Calu3 (cell line): ENCODE measurements at regions not wholly inside any gene's neighbourhood (a gene's known extent, or its start where the extent isn't known, plus 50 kb on each side); places are given as distances from the start of the nearest gene placed in this dataset.

Source experiments
- BruUV-seq: library from RNA; stranded (reverse); fragments of 400-500 nt; replicated peaks from 2 replicates; lab custom pipeline; 2021; lab: Mats Ljungman, UMichigan
- CTCF ChIA-PET: fragments of 300-600 bp; sonication (Branson Sonifier 250); formaldehyde crosslinking; loops from one replicate; lab custom pipeline; 2022; ENCODE audit warnings: antibody characterized with exemption; lab: Charles Lee
- DNase-seq: peaks from one replicate; pipeline ENCODE4 v3.0.0; 2022
- H3K27ac Mint-ChIP-seq: one replicate; pipeline ENCODE4 v1.8.0; 2022; ENCODE audit warnings: mixed read lengths; ENCODE audit not compliant: unreplicated experiment
- H3K27me3 Mint-ChIP-seq: one replicate; pipeline ENCODE4 v1.8.0; 2022; ENCODE audit warnings: mixed read lengths; ENCODE audit not compliant: unreplicated experiment
- H3K36me3 Mint-ChIP-seq: one replicate; pipeline ENCODE4 v1.8.0; 2022; ENCODE audit warnings: mild to moderate bottlenecking, moderate library complexity, mixed read lengths; ENCODE audit not compliant: insufficient read depth, unreplicated experiment
- H3K4me1 Mint-ChIP-seq: one replicate; pipeline ENCODE4 v1.8.0; 2022; ENCODE audit warnings: mild to moderate bottlenecking, low read depth, mixed read lengths; ENCODE audit not compliant: unreplicated experiment
- H3K4me3 Mint-ChIP-seq: one replicate; pipeline ENCODE4 v1.8.0; 2022; ENCODE audit warnings: mild to moderate bottlenecking, low read depth, moderate library complexity, mixed read lengths; ENCODE audit not compliant: unreplicated experiment
- H3K9me3 Mint-ChIP-seq: one replicate; pipeline ENCODE4 v1.8.0; 2022; ENCODE audit warnings: low read depth, mixed read lengths; ENCODE audit not compliant: unreplicated experiment
- CTCF ChIP-seq: fragments of 200-600 bp; IDR thresholded peaks from one replicate; pipeline ENCODE4 v1.8.0; 2022; ENCODE audit warnings: antibody characterized with exemption; ENCODE audit not compliant: unreplicated experiment
- intact Hi-C: fragments of 100-400 bp; cut with micrococcal nuclease; formaldehyde crosslinking; loops from one replicate; pipeline ENCODE4 v1.10.0; 2022; ENCODE audit not compliant: unreplicated experiment

DNA sequence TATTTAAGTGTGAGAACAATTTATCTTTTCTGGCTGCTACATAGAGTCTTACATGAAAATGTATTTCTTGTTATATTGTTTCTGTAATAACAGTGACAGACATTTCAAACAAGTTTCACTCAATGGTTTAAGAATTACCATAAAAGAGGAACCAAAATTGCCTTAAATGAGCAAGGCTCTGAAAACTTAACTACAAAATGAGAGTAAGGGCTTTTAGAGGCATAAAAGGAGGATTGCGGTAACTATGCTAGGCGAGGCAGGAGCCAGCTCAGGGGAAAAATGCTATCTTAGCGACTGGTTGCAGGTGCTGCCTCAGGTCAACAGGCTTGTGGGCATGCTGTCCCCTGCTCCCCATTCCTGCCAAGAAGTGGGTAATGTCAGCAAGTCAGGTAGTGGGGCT lies 81.7 kb upstream of the MSI2 start:
- CTCF ChIA-PET = no interaction called here
- Mint-ChIP-seq H3K36me3 (no peaks in the 10 kb centered on the region), H3K27me3 (peaks cover 44% of the 10 kb centered on the region), H3K4me3 (no peak overlapping the region), H3K9me3 (no peaks in the 10 kb centered on the region), H3K4me1 (no peaks in the 10 kb centered on the region), H3K27ac (no peak overlapping the region)
- TF ChIP-seq CTCF = no peak
- DNase-seq = no peak
- intact Hi-C loops = no loop called here
- BruUV-seq = no TSS peak

DNA sequence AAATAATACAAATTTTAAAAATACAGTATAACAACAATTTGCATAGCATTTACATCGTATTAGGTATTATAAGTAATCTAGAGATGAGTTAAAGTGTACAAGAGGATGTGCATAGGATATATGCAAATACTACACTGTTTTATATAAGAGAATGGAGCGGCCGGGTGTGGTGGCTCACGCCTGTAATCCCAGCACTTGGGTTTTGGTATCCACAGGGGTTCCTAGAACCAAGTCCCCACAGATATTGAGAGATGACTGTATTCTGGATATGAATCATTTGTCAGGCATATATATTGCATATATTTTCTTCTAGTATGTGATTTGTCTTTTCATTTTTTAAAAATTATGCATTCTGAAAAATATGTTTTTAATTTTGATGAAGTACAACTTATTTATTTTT lies 77.5 kb upstream of the MSI2 start:
- BruUV-seq = no TSS peak
- Mint-ChIP-seq H3K27ac (no peak overlapping the region), H3K36me3 (no peaks in the 10 kb centered on the region), H3K9me3 (no peaks in the 10 kb centered on the region), H3K27me3 (peaks cover 23% of the 10 kb centered on the region), H3K4me1 (no peaks in the 10 kb centered on the region), H3K4me3 (no peak overlapping the region)
- intact Hi-C loops = no loop called here
- no peak for DNase-seq
- no peak for TF ChIP-seq CTCF
- CTCF ChIA-PET = no interaction called here

DNA sequence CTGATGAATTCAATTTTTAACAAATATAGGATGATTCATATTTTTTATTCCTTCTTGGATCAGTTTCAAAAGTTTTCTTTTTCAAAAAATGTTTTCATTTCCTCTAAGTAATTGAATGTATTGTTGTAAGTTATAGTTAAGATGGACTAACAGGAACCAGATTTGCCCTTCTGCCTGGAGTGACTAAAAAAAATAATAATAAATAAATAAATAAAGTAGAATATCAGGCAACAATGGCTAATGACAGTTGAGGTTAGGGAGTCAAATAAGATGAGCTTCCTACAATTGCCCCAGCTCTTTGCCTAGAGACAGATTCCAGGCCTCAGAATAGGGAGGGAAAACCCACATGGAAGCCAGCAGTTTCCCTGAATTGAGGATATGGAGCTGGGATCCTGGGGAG lies 73.7 kb upstream of the MSI2 start:
- intact Hi-C loops = no loop called here
- Mint-ChIP-seq H3K27ac (no peak overlapping the region), H3K4me1 (no peaks in the 10 kb centered on the region), H3K36me3 (no peaks in the 10 kb centered on the region), H3K9me3 (no peaks in the 10 kb centered on the region), H3K4me3 (no peak overlapping the region), H3K27me3 (peaks cover 18% of the 10 kb centered on the region)
- CTCF ChIA-PET = no interaction called here
- BruUV-seq = no TSS peak
- TF ChIP-seq CTCF = no peak
- no peak for DNase-seq

DNA sequence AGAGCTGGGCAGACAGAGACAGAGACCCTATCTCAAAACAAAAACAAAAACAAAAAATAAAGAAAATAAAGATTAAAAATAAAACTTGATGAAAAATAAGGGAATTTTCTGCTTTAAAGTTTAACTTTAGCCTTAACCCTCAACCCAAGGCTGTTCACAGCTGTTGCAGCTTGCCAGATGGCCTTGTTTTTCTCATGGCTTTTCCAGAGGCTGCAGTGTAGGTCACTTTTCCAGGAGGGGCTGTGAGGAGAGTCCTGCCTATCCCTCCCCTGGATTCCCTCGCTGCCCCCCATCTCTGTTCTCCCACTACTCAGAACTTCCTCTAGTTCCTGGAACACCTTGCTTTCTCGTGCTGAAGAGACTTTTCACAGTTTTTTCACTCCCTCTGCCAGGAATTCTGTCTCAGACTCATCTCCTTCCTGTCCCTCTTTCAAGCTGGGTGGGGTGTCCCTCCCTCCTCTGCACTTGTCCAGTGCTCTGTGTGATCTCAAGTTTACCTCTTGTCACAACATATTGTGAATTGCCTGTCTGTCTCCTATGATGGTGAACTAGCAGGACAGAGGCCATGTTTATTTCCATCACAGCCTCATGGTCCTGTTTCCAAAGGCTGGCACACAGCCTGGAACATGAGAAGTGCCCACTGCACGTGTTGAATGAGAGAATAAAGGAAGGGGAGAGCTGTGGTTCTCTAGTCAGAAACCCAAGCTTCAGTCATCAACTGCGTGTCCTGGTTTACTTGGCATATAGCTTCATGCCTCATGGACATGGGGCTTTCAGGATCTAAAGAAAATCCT lies 69.9 kb upstream of the MSI2 start:
- H3K4me3 Mint-ChIP-seq = no peak overlapping the region
- no peak for DNase-seq
- no TSS peak for BruUV-seq
- H3K27me3 Mint-ChIP-seq = peaks cover 24% of the 10 kb centered on the region
- no peaks in the 10 kb centered on the region for H3K36me3 Mint-ChIP-seq
- no peaks in the 10 kb centered on the region for H3K4me1 Mint-ChIP-seq
- TF ChIP-seq CTCF = no peak
- CTCF ChIA-PET = no interaction called here
- H3K9me3 Mint-ChIP-seq = no peaks in the 10 kb centered on the region
- no peak overlapping the region for H3K27ac Mint-ChIP-seq
- intact Hi-C loops = no loop called here
